IMR-90 (cell line): ENCODE measurements at regions not wholly inside any gene's neighbourhood (a gene's known extent, or its start where the extent isn't known, plus 50 kb on each side); places are given as distances from the start of the nearest gene placed in this dataset.

Experiments used
- ATAC-seq: fragments of 200-7000 bp; cut with Tn5 transposase; 2 replicates; pipeline ENCODE4 v1.9.1; 2020; ENCODE audit warnings: low read depth, mild to moderate bottlenecking, moderate library complexity
- BruUV-seq: library from RNA; stranded (reverse); fragments of 400-500 nt; replicated peaks from 2 replicates; lab custom pipeline; 2021; lab: Mats Ljungman, UMichigan
- CTCF ChIA-PET: fragments of 300-600 bp; formaldehyde crosslinking; extraction: SDS; loops from one replicate; lab custom pipeline; 2021; ENCODE audit warnings: antibody characterized with exemption; lab: Yijun Ruan, JAX
- POLR2A ChIA-PET: fragments of 300-600 bp; sonication (Branson Sonifier 250); formaldehyde crosslinking; loops from one replicate; lab custom pipeline; 2022; ENCODE audit warnings: antibody characterized with exemption; ENCODE audit not compliant: unreplicated experiment; lab: Charles Lee
- DNase-seq: peaks from one replicate; pipeline ENCODE4 v3.0.0; 2013
- H2AFZ ChIP-seq: replicated peaks from 2 replicates; pipeline ENCODE3; 2013; ENCODE audit warnings: low read length, mild to moderate bottlenecking; ENCODE audit not compliant: poor library complexity
- H2AK5ac ChIP-seq: 2 replicates; pipeline ENCODE4 v1.6.1; 2013; ENCODE audit warnings: low read depth, low read length, inconsistent platforms
- H2AK9ac ChIP-seq: replicated peaks from 2 replicates; pipeline ENCODE3; 2013; ENCODE audit warnings: mild to moderate bottlenecking, low read depth, low read length, moderate library complexity; ENCODE audit not compliant: poor library complexity
- H2BK120ac ChIP-seq: 2 replicates; pipeline ENCODE4 v1.6.1; 2013; ENCODE audit warnings: low read depth, low read length, inconsistent platforms
- H2BK15ac ChIP-seq: 3 replicates; pipeline ENCODE4 v1.6.1; 2013; ENCODE audit warnings: low read depth, low read length, inconsistent platforms
- H2BK20ac ChIP-seq: 2 replicates; pipeline ENCODE4 v1.6.1; 2013; ENCODE audit warnings: low read depth, mild to moderate bottlenecking, inconsistent platforms, low read length, moderate library complexity
- H2BK5ac ChIP-seq: 2 replicates; pipeline ENCODE4 v1.6.1; 2013; ENCODE audit warnings: mild to moderate bottlenecking, low read depth, low read length, inconsistent platforms; ENCODE audit not compliant: poor library complexity, severe bottlenecking
- H3K14ac ChIP-seq: replicated peaks from 2 replicates; pipeline ENCODE4 v1.6.1; 2013; ENCODE audit warnings: low read depth, low read length, inconsistent platforms
- H3K18ac ChIP-seq: 2 replicates; pipeline ENCODE4 v1.6.1; 2013; ENCODE audit warnings: low read depth, low read length, control low read depth
- H3K23ac ChIP-seq: 2 replicates; pipeline ENCODE4 v1.6.1; 2013; ENCODE audit warnings: low read depth, low read length, inconsistent platforms
- H3K27ac ChIP-seq: 2 replicates; pipeline ENCODE4 v1.5.1; 2013; ENCODE audit warnings: mild to moderate bottlenecking, control low read depth, low read length; ENCODE audit not compliant: insufficient read depth
- H3K27me3 ChIP-seq: 2 replicates; pipeline ENCODE4 v1.6.1; 2013; ENCODE audit warnings: low read length; ENCODE audit not compliant: control insufficient read depth, insufficient read depth
- H3K36me3 ChIP-seq: 2 replicates; pipeline ENCODE4 v1.6.1; 2013; ENCODE audit warnings: low read length, mixed read lengths; ENCODE audit not compliant: control insufficient read depth, insufficient read depth
- H3K4ac ChIP-seq: 2 replicates; pipeline ENCODE4 v1.6.1; 2013; ENCODE audit warnings: low read depth, low read length, inconsistent platforms
- H3K4me1 ChIP-seq: 2 replicates; pipeline ENCODE4 v1.6.1; 2013; ENCODE audit warnings: low read length, mixed read lengths; ENCODE audit not compliant: control insufficient read depth, insufficient read depth
- H3K4me2 ChIP-seq: 2 replicates; pipeline ENCODE4 v1.6.1; 2013; ENCODE audit warnings: low read depth, mild to moderate bottlenecking, control low read depth, low read length, moderate library complexity
- H3K4me3 ChIP-seq: 2 replicates; pipeline ENCODE4 v1.5.1; 2013; ENCODE audit warnings: low read depth, mild to moderate bottlenecking, control low read depth, low read length, moderate library complexity; ENCODE audit not compliant: insufficient read depth
- H3K56ac ChIP-seq: 2 replicates; pipeline ENCODE4 v1.6.1; 2013; ENCODE audit warnings: low read length, inconsistent platforms; ENCODE audit not compliant: insufficient read depth; ENCODE audit errors: extremely low read depth
- H3K79me1 ChIP-seq, 2 experiments: 2 replicates each; pipeline ENCODE4 v1.6.1; 2013; ENCODE audit warnings: low read length in 2 of 2, inconsistent platforms in 1 of 2, low read depth in 1 of 2
- H3K9ac ChIP-seq: 2 replicates; pipeline ENCODE4 v1.6.1; 2013; ENCODE audit warnings: low read depth, low read length, control low read depth
- H3K9me1 ChIP-seq: 2 replicates; pipeline ENCODE4 v1.6.1; 2013; ENCODE audit warnings: low read length, inconsistent platforms; ENCODE audit not compliant: insufficient read depth
- H3K9me3 ChIP-seq: 2 replicates; pipeline ENCODE4 v1.6.1; 2013; ENCODE audit warnings: low read length; ENCODE audit not compliant: control insufficient read depth, insufficient read depth
- H4K20me1 ChIP-seq: 2 replicates; pipeline ENCODE4 v1.6.1; 2013; ENCODE audit warnings: low read length, inconsistent platforms; ENCODE audit not compliant: insufficient read depth
- H4K5ac ChIP-seq: 2 replicates; pipeline ENCODE4 v1.6.1; 2013; ENCODE audit warnings: mild to moderate bottlenecking, low read depth, low read length, control low read depth
- H4K8ac ChIP-seq, 2 experiments: 2 replicates each; pipeline ENCODE4 v1.6.1; 2013; ENCODE audit warnings: low read depth in 2 of 2, low read length in 2 of 2, control low read depth in 1 of 2, inconsistent platforms in 1 of 2
- H4K91ac ChIP-seq: 2 replicates; pipeline ENCODE4 v1.6.1; 2013; ENCODE audit warnings: low read depth, low read length, inconsistent platforms; ENCODE audit not compliant: insufficient read depth
- BHLHE40 ChIP-seq: fragments of 150-350 bp; IDR thresholded peaks from 2 replicates; pipeline ENCODE4 v1.6.1; 2016; ENCODE audit warnings: mild to moderate bottlenecking, low read depth, low read length
- CEBPB ChIP-seq: IDR thresholded peaks from 2 replicates; pipeline ENCODE4 v1.6.1; 2012; ENCODE audit warnings: low read depth, low read length, improper control_type of control experiment
- CHD1 ChIP-seq: IDR thresholded peaks from 2 replicates; pipeline ENCODE4 v1.6.1; 2012; ENCODE audit warnings: low read depth, low read length, improper control_type of control experiment
- CTCF ChIP-seq: conservative IDR thresholded peaks from 2 replicates; pipeline ENCODE4 v1.5.1; 2012; ENCODE audit warnings: mild to moderate bottlenecking, low read depth, low read length, improper control_type of control experiment
- ELK1 ChIP-seq: fragments of 150-350 bp; IDR thresholded peaks from 2 replicates; pipeline ENCODE4 v1.6.1; 2016; ENCODE audit warnings: low read depth, mild to moderate bottlenecking, low read length, moderate library complexity, borderline replicate concordance
- FOS ChIP-seq: fragments of 150-350 bp; IDR thresholded peaks from 2 replicates; pipeline ENCODE4 v1.6.1; 2016; ENCODE audit warnings: low read depth, low read length
- MAFK ChIP-seq: IDR thresholded peaks from 2 replicates; pipeline ENCODE4 v1.6.1; 2012; ENCODE audit warnings: low read depth, low read length, improper control_type of control experiment
- MAZ ChIP-seq: IDR thresholded peaks from 2 replicates; pipeline ENCODE4 v1.6.1; 2012; ENCODE audit warnings: low read depth, mild to moderate bottlenecking, low read length, improper control_type of control experiment, moderate library complexity, borderline replicate concordance
- MXI1 ChIP-seq: IDR thresholded peaks from 2 replicates; pipeline ENCODE4 v1.6.1; 2012; ENCODE audit warnings: low read depth, mild to moderate bottlenecking, low read length, moderate library complexity, borderline replicate concordance
- NFE2L2 ChIP-seq: fragments of 150-350 bp; IDR thresholded peaks from 2 replicates; pipeline ENCODE4 v1.6.1; 2016; ENCODE audit warnings: low read depth, mild to moderate bottlenecking, low read length
- POLR2A ChIP-seq: IDR thresholded peaks from 2 replicates; pipeline ENCODE4 v1.6.1; 2012; ENCODE audit warnings: mild to moderate bottlenecking, low read depth, low read length
- RAD21 ChIP-seq: IDR thresholded peaks from 2 replicates; pipeline ENCODE4 v1.6.1; 2012; ENCODE audit warnings: low read length, improper control_type of control experiment
- RCOR1 ChIP-seq: IDR thresholded peaks from 2 replicates; pipeline ENCODE4 v1.6.1; 2012; ENCODE audit warnings: mild to moderate bottlenecking, low read length, improper control_type of control experiment; ENCODE audit not compliant: insufficient replicate concordance
- RFX5 ChIP-seq: IDR thresholded peaks from 2 replicates; pipeline ENCODE4 v1.8.0; 2012; ENCODE audit warnings: low read depth, mild to moderate bottlenecking, low read length, moderate library complexity
- SMC3 ChIP-seq: fragments of 150-350 bp; IDR thresholded peaks from 2 replicates; pipeline ENCODE4 v1.6.1; 2016; ENCODE audit warnings: low read depth, mild to moderate bottlenecking, antibody characterized with exemption, low read length, moderate library complexity
- USF2 ChIP-seq: fragments of 150-350 bp; IDR thresholded peaks from 2 replicates; pipeline ENCODE4 v1.6.1; 2017; ENCODE audit warnings: mild to moderate bottlenecking, antibody characterized with exemption, low read length, low read depth
- WGBS, 2 experiments: methylation state at CpG; one replicate each; pipeline versions ENCODE4 v1.1.5 to v1.1.7; 2013; ENCODE audit warnings: missing lambda C conversion rate in 2 of 2; ENCODE audit not compliant: insufficient read length in 1 of 2; ENCODE audit errors: extremely low coverage in 2 of 2; 5-methylcytosine and 5-hydroxymethylcytosine counted together
- dilution Hi-C: fragments of 300-500 bp; cut with HindIII; formaldehyde crosslinking; loops from one replicate; pipeline ENCODE4 v1.14.3; 2018; ENCODE audit warnings: low sequenced_read_pairs; ENCODE audit not compliant: unreplicated experiment
- in situ Hi-C: fragments of 300-500 bp; cut with MboI; formaldehyde crosslinking; loops from 3 replicates; pipeline ENCODE4 v1.14.3; 2019; ENCODE audit warnings: low sequenced_read_pairs, inconsistent platforms, mixed read lengths
- intact Hi-C: fragments of 100-400 bp; cut with micrococcal nuclease; formaldehyde crosslinking; loops from 2 replicates; pipeline ENCODE4 v1.10.0; 2022

GRCh38 chr3:61460636-61461035 lies 100.7 kb upstream of the PTPRG start:
- Histone ChIP-seq H3K4ac (no peak overlapping the region), H4K20me1 (no peaks in the 10 kb centered on the region), H2BK20ac (no peak overlapping the region), H3K79me1 (no peaks in the 10 kb centered on the region), H3K4me1 (no peaks in the 10 kb centered on the region), H2AK9ac (no peak overlapping the region), H3K9me3 (no peaks in the 10 kb centered on the region), H3K27ac (no peak overlapping the region), H4K5ac (no peak overlapping the region), H4K8ac (no peak overlapping the region), H2AK5ac (no peak overlapping the region), H2BK15ac (no peak overlapping the region), H3K9me1 (no peaks in the 10 kb centered on the region), H3K9ac (no peak overlapping the region), H4K91ac (no peak overlapping the region), H2BK120ac (no peak overlapping the region), H3K18ac (no peak overlapping the region), H3K56ac (no peak overlapping the region), H3K27me3 (no peaks in the 10 kb centered on the region; the same call in 1 of the 2 replicates), H3K23ac (no peak overlapping the region), H2BK5ac (no peak overlapping the region), H3K4me3 (no peak overlapping the region), H3K4me2 (no peak overlapping the region), H3K14ac (no peak overlapping the region), H2AFZ (no peak overlapping the region), H3K36me3 (no peaks in the 10 kb centered on the region)
- POLR2A ChIA-PET, result no interaction called here
- in situ Hi-C loops (no loop called here), dilution Hi-C loops (no loop called here), intact Hi-C loops (no loop called here)
- 62% methylated on average over 2 of the region's 2 CpGs; no CpG with 5 or more reads in 1 of the 2 experiments for WGBS, 2 experiments
- no peak for DNase-seq
- BruUV-seq, result no TSS peak
- no peak for ATAC-seq
- TF ChIP-seq MXI1, result no peak
- TF ChIP-seq FOS, result no peak
- no peak for TF ChIP-seq POLR2A
- no peak for TF ChIP-seq MAZ
- no peak for TF ChIP-seq RAD21
- no peak for TF ChIP-seq CEBPB
- TF ChIP-seq RFX5, result no peak
- TF ChIP-seq CHD1, result no peak
- no peak for TF ChIP-seq NFE2L2
- TF ChIP-seq CTCF, result no peak
- no peak for TF ChIP-seq BHLHE40
- no peak for TF ChIP-seq ELK1
- TF ChIP-seq USF2, result no peak
- no peak for TF ChIP-seq SMC3
- TF ChIP-seq RCOR1, result no peak
- TF ChIP-seq MAFK, result no peak
- CTCF ChIA-PET, result no interaction called here
